Cardiac muscle cell (in vitro differentiated cells and primary cell): ENCODE measurements at regions not wholly inside any gene's neighbourhood (a gene's known extent, or its start where the extent isn't known, plus 50 kb on each side); places are given as distances from the start of the nearest gene placed in this dataset.

ENCODE experiments used
- DNase-seq, 2 donors: peaks; one replicate each; pipeline versions ENCODE4 v3.0.0 to v3.0.0-alpha.2; 2010 to 2017; ENCODE audit warnings: low read depth in 1 of 2, low spot score in 1 of 2
- H3K27ac ChIP-seq: fragments of 200-600 bp; sonication (generic); 2 replicates; pipeline ENCODE4 v1.5.1; 2016
- H3K27me3 ChIP-seq: fragments of 200-600 bp; sonication (generic); 2 replicates; pipeline ENCODE4 v1.6.0; 2016; ENCODE audit warnings: control low read depth
- H3K36me3 ChIP-seq: fragments of 200-600 bp; sonication (generic); 2 replicates; pipeline ENCODE4 v1.5.1; 2016; ENCODE audit warnings: control low read depth
- H3K4me1 ChIP-seq: fragments of 200-600 bp; sonication (generic); 2 replicates; pipeline ENCODE4 v1.8.1; 2017; ENCODE audit warnings: low read depth, mild to moderate bottlenecking, mixed run types
- H3K4me3 ChIP-seq: fragments of 200-600 bp; sonication (generic); 2 replicates; pipeline ENCODE4 v1.5.1; 2016; ENCODE audit warnings: mild to moderate bottlenecking
- H3K9me3 ChIP-seq: fragments of 200-600 bp; sonication (generic); 2 replicates; pipeline ENCODE4 v1.5.1; 2017; ENCODE audit warnings: low read depth, mild to moderate bottlenecking, control low read depth
- TF ChIP-seq, protein P1 (sequence below): IDR thresholded peaks from 2 replicates; pipeline ENCODE4 v1.5.1; 2012; ENCODE audit warnings: low read depth, mild to moderate bottlenecking, low read length

DNA sequence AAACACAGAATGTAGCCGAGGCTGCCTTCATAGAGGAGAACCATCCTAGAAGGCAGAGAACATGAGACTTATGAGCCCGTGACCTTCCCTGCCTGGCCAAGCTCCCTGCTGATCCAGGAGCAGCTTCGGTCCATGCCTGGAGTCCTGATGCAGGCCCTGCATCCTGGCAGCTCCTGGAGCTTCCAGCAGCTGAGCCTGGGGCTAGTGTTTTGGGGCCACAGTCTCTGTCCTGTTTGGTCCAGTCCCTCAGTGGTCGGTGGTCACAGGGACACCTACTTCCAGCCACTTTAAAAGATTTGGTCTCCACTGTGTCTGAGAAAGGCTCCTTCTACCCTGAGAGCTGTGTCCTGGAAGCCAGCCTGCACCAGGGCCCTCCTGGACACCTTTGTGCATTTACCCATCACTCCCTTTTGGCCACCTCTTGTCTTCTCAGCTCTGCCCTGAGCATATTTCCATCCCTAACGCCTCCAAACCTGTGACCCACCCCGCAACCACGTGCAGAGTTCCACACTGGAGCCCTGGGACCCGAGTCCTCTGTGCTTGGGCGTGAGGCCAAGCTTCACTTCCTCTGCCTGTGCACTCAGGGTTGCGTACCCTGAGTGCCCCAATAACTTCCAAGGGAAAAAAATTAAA, 315.2 kb upstream of the ZNF32 start:
- TF ChIP-seq, protein P1, sequence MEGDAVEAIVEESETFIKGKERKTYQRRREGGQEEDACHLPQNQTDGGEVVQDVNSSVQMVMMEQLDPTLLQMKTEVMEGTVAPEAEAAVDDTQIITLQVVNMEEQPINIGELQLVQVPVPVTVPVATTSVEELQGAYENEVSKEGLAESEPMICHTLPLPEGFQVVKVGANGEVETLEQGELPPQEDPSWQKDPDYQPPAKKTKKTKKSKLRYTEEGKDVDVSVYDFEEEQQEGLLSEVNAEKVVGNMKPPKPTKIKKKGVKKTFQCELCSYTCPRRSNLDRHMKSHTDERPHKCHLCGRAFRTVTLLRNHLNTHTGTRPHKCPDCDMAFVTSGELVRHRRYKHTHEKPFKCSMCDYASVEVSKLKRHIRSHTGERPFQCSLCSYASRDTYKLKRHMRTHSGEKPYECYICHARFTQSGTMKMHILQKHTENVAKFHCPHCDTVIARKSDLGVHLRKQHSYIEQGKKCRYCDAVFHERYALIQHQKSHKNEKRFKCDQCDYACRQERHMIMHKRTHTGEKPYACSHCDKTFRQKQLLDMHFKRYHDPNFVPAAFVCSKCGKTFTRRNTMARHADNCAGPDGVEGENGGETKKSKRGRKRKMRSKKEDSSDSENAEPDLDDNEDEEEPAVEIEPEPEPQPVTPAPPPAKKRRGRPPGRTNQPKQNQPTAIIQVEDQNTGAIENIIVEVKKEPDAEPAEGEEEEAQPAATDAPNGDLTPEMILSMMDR = no peak
- DNase-seq = no peak
- Histone ChIP-seq H3K4me3 (no peak overlapping the region), H3K27me3 (no peaks in the 10 kb centered on the region), H3K4me1 (no peaks in the 10 kb centered on the region), H3K27ac (no peak overlapping the region), H3K9me3 (no peaks in the 10 kb centered on the region), H3K36me3 (no peaks in the 10 kb centered on the region)

DNA sequence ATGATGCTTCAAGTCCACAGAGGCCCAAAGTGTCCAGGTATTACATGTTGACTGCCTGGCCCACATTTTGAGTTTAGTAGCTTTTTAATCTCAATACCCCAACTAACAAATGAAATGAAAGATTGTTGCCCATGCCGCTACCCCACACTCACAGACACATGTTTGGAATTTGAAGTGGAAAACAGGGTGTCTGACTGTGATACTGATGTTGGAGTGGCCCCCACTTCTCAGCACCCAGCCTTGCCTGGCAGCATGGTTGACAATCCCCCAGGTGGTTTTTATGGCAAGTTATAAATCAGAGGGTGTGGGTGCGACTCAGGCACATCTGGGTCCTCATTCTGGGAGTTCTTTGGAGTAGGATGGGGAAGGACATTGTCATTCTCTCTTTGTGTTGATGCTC, 314.7 kb upstream of the ZNF32 start:
- no peak overlapping the region for H3K27ac ChIP-seq
- no peak for DNase-seq
- H3K36me3 ChIP-seq = no peaks in the 10 kb centered on the region
- H3K9me3 ChIP-seq = no peaks in the 10 kb centered on the region
- H3K27me3 ChIP-seq = no peaks in the 10 kb centered on the region
- TF ChIP-seq, protein P1 = no peak
- H3K4me3 ChIP-seq = no peak overlapping the region
- H3K4me1 ChIP-seq = no peaks in the 10 kb centered on the region

DNA sequence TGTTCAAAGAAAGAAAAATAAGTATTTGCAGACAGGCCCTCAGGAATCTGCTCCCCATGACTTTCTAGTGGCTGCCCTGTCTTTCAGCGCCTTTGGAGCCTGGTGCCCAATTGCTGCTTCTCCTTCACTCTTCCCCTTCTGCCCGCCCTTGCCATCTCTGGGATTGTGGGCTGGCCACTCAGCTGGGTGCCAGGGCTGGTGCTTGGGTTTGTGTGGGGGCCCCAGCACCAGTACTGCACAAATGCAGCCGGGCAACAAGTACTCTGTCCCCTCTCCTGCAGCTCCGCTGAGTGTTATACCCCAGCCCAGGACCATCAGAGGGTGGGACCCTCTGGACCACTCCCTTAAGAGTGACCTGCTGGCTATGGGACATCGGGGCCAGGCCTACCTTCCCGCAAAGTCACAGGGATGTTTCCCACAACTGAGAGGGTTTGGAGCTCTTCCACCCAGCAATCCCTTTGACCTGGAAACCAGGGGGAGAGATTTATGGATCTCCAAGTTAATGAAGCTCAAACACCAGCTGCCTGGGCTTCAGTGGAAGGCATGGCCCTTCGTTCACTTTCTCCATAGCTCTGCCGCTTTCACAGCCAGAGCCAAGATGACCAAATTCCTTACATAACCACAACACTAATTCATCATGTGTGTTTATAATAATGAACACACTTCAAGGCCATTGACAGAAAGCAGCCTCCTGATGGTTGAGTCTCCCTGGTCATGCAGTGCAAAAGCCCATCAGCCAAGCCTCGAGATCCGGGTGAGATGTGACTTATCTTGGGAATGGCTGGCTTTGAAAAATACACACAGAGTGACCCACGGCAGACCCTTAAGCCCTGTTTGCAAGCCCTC, 313.9 kb upstream of the ZNF32 start:
- no peaks in the 10 kb centered on the region for H3K27me3 ChIP-seq
- no peak overlapping the region for H3K27ac ChIP-seq
- DNase-seq = no peak
- H3K4me3 ChIP-seq = no peak overlapping the region
- H3K36me3 ChIP-seq = no peaks in the 10 kb centered on the region
- no peaks in the 10 kb centered on the region for H3K4me1 ChIP-seq
- TF ChIP-seq, protein P1 = no peak
- H3K9me3 ChIP-seq = no peaks in the 10 kb centered on the region

DNA sequence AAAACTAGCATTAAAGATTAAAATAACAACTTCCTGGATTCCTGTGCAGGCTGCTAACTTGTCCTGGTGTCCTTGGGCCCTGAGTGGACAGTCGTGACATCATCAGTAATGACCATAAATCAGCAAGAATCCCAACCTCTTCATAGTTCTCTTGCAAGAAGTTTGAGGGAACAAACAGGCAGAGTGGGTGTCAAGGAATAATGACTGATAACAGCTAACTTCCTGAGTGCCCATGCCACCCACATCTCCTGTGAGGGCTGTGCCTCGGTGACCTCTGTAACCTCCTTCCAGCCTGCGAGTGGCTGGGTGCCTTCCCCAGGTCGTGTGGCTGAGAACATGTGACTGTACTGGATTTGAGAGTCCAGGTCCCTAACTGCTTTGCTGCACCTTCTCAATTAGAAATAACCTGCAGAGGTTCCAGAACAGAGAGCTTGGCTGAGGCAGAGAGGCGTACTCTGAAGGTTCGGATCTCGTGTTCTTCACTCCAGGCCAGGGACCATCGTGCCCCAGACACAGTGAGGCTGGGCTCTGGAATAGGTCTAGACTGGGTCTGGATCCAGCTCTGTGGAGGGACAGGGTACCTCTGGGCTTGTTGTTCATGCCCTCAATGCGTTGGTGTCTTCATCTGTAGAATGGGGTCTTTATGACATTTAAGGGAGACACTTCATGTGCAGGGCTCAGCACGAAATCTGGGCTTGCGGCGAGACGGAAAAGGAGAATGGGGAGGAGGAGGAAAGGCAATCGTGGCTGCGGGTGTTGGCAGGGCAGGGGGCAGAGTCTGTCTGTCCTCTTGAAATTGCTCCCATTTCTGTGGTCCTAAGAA, 313.1 kb upstream of the ZNF32 start:
- no peaks in the 10 kb centered on the region for H3K27me3 ChIP-seq
- H3K9me3 ChIP-seq = no peaks in the 10 kb centered on the region
- TF ChIP-seq, protein P1 = no peak
- no peak overlapping the region for H3K27ac ChIP-seq
- H3K36me3 ChIP-seq = no peaks in the 10 kb centered on the region
- no peak overlapping the region for H3K4me3 ChIP-seq
- H3K4me1 ChIP-seq = no peaks in the 10 kb centered on the region
- DNase-seq = no peak

DNA sequence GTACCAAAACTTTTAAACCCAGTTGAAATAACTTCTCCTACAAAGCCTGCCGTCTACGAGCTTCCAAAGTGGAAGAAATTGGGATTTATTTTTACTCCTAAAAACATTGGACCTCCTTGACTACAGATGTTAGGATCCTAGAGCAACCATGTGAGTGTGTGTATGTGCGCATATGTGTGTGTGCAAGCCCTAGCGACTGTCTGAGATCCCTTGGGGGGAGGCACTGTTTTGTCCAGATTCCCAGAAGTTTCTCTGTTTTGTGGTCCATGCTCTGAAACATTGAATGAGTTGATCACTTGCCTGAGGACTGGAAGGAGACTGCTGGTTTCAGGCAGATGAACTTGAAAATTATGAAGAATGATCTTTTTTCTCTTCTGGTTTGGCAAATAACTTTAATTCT, 312.3 kb upstream of the ZNF32 start:
- H3K27me3 ChIP-seq = no peaks in the 10 kb centered on the region
- DNase-seq = no peak
- no peak overlapping the region for H3K4me3 ChIP-seq
- H3K27ac ChIP-seq = no peak overlapping the region
- TF ChIP-seq, protein P1 = no peak
- no peaks in the 10 kb centered on the region for H3K36me3 ChIP-seq
- no peaks in the 10 kb centered on the region for H3K9me3 ChIP-seq
- H3K4me1 ChIP-seq = no peaks in the 10 kb centered on the region
